ENCODE measurements at regions not wholly inside any gene's neighbourhood (a gene's known extent, or its start where the extent isn't known, plus 50 kb on each side); places are given as distances from the start of the nearest gene placed in this dataset.

DNA sequence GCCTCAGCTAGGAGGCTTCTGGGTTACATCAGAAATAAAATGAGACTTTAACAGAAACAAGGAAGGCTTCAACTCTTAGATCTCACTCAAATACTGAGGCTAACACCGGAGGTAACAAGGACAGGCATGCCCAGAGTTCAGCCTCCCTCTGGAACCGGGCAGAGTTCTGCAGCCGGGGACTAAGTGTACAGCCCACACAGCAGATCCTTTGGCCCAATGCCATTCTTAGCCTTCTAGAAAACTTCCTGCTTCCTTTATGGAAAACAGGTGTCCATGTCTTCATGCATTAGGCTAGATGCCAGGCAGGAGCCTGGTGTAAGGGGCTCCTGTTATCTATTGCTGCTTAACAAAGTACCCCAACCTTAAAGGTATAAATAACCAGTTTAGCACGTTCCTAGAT is 369.7 kb downstream of the BCOR start:
- no peak for DNase-seq

DNA sequence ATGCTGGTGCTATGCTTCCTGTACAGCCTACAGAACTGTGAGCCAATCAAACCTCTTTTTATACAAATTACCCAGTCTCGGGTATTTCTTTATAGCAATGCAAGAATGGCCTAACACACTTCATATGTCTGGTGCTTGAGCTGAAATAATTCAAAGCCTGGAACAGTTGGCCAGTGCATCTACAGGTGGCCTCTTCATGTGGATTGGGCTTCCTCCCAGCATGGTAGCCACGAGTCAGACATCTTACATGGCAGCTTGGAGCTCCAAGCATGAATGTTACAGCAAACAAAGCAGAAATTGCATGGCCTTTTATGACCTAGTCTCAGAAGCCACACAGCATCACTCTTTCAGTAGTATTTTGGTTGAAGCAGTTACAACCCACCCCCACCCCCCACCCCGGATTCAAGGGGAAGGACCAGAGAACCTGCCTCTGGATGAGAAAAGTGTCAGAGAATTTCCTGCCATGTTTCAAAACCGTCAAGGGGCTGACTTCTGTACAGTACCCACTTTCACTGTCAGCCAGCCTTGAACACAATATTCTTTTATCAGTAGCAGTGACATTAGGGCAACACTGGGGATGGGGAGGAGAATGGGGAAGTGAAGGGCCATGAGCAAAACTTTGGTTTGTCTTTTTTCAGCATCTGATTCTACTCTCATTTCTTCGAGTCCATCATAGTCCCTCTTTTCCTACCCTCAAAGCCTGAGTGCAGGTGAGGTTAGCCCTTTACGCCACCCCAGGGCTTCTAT is 368.7 kb downstream of the BCOR start:
- no peak for DNase-seq

DNA sequence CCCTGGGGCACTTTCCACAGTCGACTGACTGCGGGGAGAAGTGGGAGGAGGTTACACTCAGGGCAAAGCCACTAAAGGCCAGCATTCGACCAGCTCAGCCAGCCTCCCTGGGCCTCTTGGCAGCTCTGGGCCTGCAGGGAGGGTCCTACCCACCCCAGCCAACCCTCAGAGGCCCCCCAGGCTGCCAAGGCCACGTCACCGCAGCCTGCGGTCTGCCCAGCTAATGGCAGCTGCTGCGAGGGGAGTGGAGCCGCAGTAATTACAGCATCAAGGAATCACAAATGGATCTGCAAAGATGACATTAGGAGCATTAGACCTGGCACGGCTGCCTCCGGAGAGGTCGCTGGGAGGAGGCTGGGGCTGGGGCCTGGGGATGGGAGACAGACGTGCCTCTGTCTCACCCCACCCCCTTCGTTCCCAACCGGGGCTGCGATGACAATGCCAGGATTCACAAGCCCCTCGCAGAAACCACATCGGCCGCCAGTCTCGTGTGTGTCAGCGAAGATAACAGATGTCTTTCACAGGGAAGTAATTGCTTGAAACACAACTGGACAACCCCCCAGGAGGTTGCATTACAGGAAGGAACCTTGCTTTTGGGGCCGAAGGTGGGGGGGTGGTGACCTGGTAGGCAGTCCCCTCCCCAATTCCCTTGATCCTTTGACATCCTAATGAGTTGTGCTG is 367.6 kb downstream of the BCOR start:
- DNase-seq: no peak

DNA sequence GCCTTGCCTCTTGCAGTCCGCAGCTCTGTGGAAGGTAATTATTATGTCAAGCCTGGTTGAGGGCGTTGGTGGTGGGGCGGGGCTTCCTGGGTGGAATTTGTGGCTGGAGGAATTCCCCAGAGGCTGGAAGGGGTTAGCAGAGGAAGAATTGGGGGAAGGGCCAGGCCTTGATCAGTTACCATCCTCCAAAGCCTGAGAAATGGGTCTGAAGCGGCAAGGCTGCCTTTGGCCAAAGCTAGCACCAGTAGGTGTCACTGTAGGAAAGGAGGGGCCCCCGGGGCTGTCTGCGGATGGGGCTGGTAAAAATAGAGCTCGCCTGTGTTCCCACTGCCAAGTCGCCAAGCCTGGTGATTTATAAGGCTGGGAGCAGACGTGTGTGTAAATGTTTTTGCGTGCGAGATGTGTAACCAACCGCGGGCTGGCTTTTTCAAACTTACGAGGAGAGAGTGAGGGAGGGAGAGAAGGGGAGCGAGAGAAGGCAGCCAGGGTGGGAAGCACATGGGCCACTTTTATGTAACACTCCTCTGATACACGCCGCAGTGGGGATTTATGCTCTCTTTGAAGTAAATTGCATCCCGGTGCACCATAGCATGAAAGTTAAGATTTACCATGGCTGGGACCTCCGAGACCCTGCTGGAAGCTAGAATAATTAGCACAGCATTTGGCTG is 367.0 kb downstream of the BCOR start:
- no peak for DNase-seq

DNA sequence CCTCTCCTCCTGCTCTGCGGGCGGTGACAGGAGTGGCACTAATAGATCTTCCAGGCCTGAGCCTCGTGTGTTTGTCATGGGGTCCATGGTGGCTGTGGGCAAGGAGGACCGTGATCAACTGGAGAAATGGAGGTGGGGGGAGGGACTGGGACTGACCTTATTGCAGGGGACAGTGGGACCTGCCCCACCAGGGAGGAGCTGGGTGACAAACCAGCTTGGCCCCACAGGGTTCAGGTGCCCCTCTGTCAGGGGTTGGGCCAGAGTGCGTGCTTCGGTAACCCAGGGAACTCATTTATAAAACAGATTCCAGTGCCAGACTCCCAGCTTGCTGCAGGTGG is 366.5 kb downstream of the BCOR start:
- DNase-seq: no peak

DNA sequence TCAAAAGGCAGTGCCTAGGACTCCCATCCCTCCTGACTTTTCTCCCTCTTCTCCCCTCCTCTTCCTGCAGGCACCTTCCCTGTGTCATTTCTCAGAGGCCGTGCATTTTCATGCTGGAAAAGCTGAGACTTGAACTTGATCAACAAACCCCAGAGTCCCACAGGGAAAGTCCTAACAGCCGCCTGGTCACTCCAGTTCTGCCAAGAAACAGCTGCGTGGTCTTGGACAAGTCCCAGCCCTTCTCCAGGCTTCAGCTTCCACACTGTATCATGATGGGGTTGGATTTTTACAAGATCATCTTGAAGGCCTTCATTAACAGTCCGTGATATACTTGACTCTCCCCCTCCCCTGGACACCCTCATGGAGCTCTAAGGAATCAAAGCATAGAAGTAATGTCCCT is 366.0 kb downstream of the BCOR start:
- DNase-seq: no peak

DNA sequence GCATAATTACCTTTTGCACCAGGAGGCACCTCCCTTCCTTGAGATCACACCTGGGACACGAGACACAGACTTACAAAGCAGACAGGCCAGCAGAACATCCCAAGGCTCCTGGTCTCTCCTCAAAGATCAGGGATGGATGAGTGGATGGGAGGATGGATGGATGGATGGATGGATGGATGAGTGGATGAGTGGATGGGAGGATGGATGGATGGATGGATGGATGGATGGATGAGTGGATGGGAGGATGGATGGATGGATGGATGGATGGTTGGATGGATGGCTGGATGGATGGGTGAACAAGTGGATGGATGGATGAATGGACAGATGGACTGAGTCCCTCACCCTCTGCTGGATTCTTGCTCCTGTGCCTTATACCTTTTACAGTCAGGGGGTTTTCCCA is 364.0 kb downstream of the BCOR start:
- no peak for DNase-seq

DNA sequence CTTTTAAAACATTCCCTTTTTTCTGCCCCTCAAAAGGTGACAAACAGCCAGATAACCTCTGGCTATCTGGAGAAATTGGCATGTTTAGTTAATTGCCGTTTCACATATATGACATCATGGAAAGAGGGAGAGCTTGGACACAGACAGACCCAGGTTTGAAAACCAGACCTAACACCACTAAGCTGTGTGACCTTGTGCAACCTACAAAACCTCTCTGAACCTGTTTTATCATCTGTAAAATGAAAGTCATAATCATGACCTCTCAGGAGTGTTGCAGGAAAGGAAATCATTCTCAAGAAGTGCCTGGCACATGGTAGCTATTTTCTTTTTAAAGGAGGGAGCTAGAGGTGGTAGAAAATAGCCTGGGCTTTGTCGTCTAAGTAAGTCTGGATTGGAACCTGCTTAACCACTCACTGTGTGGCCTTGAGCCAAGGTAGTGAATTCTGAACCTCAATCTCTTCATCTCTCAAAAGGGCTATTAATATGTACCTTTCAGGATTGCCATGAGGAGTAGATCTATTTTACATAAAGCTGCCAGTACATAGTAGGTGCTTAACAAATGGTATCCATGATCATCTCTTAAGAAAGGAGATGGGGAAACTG is 363.5 kb downstream of the BCOR start:
- no peak for DNase-seq

DNA sequence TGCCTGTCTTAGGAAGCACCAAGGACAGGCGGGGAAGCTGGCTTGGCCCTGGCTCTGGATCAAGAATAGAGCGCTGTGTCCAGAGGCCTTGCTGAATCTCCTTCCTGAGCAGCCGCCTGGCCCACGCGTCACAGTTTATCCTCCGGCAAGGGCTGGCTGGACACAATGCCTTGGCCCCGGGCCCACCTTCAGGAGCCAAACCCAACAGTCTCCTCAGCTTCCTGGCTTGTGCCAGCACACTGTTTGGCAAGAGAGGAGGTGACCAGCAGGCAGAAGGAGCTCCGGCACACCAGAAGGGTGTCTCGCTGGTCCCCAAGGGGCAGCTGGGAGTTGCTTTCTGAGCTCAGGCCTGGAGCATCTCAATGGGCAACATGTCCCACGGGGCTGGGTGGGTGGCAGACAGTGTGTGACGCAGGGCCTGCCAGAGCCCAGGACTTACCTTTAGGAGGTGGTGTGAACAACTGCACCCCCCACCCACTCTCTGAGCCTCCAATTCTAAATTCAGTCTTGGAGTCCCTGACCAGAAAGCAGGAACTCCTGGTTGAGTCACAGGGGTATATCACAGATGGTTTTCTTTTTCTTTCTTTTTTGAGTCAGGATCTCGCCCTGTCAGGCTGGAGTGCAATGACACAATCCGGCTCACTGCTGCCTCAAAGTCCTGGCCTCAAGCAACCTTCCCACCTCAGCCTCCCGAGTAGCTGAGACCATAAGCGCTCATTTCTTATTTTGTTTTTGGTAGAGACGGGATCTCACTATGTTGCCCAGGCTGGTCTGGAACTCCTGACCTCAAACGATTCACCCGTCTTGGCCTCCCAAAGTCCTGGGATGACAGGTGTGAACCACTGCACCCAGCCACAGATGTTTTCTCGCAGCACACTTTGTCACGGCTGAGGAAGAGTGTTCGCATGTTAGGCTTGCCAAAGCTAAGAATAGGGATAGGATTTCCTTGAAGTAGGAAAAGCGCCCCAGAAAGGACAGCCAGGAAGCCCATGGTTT is 361.2 kb downstream of the BCOR start:
- no peak for DNase-seq

DNA sequence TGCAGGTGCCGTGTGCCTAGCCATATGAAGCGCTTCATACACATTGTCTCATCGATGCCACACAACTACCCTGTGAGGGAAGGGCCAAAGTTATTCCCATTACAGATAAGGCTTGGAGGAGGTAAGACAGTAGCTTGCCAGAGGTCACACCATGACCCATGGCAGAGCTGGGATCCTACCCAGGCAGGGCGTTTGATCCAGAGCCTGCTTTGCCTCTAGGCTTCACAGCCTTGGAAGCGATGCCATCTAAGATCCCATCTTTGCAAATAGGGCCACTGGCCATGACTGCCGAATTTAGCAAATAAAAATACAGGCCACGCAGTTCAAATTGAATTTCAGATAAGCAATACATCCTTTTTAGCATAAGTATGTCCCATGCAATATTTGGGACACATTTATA is 358.2 kb downstream of the BCOR start:
- DNase-seq: no peak

DNA sequence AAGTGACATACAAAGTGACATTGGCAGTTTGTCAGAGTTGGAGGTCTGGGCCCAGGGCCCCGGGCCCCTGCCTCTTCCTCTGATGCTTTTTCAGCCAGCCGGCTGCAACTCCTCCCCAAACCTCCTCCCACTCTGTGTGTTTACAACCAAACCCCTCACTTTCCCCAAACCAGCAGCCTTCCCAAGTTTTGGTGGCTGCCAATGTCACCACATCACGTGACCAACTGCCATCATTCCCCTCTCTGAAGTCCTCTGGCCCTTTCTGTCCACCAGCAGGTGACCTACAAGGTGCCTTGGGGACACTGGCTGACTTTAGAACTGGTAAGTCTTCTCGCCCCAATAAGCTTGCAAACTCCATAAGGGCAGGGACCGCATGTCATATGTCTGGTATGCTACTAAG is 357.7 kb downstream of the BCOR start:
- no peak for DNase-seq

DNA sequence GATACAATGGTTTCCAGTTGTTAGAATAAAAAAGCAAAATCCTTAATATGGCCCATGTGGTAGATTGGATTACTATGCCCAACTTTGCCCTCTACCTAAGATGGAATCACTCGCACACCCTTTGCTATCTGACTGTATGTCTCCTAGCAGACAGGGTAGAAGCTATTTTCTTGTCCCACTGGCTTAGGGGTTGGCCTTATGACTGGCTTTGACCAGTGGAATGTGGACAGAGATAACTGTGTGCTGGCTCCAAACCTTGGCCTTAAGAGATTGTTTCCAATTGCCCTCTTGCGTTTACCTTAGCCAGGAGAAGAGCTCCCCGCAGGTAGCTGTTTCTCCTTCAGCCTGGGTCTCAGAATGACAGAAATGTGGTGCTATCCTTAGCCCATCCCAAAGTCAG is 355.9 kb downstream of the BCOR start:
- DNase-seq: no peak

DNA sequence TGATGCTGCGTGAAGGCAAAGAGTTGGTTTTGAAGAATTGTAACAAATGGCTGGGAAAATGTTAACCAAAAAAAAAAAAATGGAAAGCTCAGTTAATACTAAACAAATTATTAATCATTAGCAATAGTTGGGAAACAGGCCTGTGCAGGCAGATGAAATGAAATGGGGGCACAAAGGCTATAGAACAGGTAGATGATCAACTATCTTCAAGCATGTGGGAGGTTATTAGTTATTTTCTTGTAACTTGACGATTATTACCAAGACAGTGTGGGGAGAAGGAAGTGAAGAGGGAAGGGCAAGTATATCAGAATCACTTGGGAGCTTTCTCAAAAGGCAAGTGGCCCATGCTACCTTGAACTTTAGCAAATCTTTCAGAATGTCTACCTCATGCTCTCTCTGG is 351.9 kb downstream of the BCOR start:
- no peak for DNase-seq

DNA sequence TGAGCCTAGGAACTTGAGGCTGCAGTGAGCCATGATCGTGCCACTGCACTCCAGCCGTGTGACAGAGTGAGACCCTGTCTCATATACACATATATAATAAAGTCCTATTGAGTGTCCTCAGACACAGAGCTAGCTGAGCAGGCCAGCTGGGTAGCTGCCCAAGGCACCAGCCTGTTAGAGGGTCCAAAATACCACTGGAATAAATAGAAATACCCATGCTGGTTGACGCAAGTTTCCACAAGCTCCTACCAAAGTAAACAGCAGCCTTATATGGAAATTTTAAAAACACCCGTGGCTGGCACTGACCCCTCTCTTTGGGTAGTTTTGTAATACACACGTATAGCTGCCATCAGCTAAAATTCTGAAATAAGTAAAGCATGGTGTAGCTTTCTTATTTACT is 348.6 kb downstream of the BCOR start:
- no peak for DNase-seq

DNA sequence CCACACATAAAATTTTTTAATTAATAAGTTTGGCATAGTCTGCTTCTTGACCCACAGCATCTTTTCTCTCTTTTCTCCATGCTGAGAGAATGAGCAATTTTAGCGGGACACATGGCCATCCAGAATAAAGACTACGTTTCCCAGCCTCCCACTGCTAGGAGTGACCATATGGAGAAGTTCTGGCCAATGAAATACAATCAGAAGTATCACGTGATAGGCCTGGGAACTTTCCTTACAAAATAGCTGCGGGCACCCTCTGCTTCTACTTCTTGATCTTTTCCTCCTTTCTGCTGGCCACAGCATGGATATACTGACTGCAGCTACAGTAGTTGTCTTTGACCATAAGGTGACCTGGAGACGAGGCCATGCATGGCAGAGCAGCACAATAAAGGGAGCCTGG is 348.0 kb downstream of the BCOR start:
- no peak for DNase-seq

DNA sequence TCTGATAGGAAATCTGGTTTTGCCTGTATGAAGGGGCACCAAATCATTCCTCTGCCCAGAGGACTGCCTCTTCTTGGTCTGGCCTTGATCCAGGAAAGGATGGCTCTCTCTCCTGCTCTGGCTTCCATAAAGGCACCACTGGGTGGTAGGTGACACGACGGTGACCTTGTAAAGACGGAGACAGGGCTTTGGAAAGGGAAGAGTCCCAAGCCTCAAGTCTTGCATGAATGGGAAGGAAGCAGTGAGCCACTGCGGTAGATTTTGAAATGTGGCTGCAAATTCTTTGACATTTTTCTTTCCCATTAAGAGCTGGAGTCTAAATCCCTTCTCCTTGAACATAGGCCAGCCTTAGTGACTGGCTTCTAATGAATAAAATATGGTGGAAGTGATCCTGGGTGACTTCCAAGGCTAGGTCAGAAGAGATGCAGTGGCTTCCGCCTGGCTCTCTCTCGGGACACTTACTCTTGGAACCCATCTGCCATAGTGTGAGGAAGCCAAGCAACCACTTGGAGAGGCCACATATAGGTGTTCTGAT is 347.4 kb downstream of the BCOR start:
- no peak for DNase-seq

DNA sequence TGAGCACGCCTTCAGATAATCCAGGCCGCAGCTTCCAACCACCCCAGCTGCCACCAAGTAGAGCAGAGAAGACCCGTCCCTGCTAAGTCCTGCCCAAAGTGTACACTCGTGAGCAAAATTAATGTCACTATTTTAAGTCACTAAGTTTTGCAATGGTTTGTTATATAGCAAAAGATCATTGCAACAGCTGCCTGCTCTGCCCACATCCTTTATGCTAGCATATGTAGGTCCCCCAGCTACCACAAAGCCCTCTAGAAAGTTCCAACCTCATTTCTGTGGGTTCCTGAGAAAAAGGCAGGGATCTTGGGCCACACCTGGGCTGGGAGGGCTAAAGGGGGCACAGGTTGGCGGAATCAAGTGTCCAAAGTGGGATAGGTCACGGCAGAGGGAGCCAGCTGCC is 346.9 kb downstream of the BCOR start:
- DNase-seq: no peak

DNA sequence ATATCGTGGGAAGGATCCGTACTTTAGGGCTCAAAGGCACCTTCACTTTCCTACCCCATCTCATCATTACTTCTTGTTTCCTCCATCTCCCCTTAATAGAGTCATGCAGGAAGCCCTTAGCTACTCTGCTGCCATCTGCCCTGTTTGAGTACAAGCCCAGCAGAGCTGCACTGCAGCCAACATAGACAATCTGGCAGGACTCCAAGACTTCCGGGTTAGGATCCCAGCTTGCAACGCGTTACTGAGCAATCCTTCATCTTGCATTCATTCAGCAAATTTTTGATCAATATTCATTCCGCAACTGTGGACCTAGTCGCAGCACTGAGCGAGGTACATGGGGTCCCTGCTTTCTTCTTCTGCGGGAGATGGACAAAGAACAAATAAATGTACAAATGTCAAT is 344.9 kb downstream of the BCOR start:
- no peak for DNase-seq

DNA sequence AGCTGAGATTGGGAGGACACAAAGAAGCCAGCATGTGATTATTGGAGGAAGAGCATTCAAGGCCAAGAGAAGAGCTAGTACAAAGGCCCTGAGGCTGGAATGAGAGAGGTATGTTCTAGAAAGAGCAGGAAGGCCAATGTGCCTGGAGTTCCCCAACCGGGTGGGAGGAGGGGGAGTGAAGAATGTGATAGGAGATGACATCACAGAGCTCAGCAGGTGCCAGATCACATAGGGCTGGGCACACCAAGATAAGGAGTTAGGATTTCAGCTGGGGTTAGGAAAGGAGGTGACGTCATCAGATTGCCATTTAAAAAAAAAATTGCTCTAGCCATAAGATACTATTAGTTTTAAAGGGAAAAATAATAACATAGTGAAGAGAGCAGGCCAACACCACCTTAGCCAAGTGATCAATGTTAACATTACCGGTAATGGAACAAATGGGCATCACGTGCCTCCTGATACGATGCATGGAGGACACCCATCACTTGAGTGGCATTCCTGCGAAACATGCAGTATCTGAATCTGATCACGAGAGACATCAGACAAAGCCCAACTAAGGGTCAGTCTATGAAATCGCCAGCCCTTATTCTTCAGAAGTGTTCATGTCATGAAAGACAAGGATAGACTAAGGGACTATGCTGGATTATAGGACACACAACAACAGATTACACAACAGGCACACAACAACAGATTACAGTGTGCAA is 344.3 kb downstream of the BCOR start:
- DNase-seq: no peak

DNA sequence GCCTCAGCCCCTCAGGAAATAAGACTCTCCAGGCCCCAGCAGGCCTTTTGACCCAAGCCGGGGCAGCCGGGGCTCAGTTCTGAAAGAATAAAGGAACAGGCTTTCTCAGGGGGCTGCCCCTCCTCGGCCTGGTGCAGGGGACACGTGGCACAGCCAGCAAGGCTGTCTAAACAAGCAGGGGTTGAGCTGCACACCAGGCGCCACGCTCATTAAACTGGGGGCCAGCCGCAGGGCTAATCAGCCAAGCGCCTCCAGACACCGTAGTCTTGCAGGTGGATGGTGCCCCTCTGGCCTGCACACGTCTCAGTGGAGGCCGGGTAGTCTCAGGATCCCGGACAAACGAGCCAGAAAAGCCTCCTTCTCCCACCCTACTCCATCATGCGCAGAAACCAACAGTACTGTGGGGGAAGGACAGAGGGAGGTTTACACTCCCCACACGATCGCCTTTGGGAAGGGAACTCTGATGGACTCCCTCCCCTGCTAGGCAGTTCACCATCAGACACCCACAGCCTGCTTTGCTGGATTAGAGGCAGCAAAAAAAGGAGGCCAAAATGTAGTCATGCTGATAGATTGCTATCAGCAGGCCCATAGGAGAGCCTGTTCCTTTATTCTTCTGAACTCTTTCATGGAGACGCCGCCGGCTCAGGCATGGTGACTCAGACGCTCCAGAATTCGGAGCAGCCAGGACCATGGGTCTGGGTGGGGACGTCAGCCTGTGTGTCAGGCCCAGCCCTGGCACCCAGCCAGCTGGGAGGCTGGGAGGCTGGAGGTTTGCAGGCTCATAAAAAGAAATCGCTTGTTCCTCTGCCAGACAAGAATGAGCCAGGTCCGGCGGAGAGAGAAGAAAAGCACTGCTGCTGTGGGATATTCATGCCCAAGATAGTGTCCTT is 342.4 kb downstream of the BCOR start:
- DNase-seq: no peak
